PFSK-1 (cell line): ENCODE measurements at regions not wholly inside any gene's neighbourhood (a gene's known extent, or its start where the extent isn't known, plus 50 kb on each side); places are given as distances from the start of the nearest gene placed in this dataset.

ENCODE experiments used
- POLR2AphosphoS5 ChIP-seq: IDR thresholded peaks from 2 replicates; pipeline ENCODE4 v1.6.1; 2012; ENCODE audit warnings: low read depth, mild to moderate bottlenecking, control low read depth, low read length, moderate library complexity
- REST ChIP-seq, 2 experiments: IDR thresholded peaks; 2 replicates each; pipeline versions ENCODE4 v1.6.1 to v1.8.0; 2011 to 2012; ENCODE audit warnings: low read depth in 2 of 2, low read length in 2 of 2, control low read depth in 1 of 2, inconsistent platforms in 1 of 2, mild to moderate bottlenecking in 1 of 2, moderate library complexity in 1 of 2; ENCODE audit not compliant: insufficient read depth in 1 of 2
- SIN3A ChIP-seq: IDR thresholded peaks from 2 replicates; pipeline ENCODE4 v1.6.1; 2012; ENCODE audit warnings: mild to moderate bottlenecking, low read length, moderate library complexity, borderline replicate concordance; ENCODE audit not compliant: insufficient read depth
- TAF1 ChIP-seq: IDR thresholded peaks from 2 replicates; pipeline ENCODE4 v1.6.1; 2012; ENCODE audit warnings: low read length, control low read depth, borderline replicate concordance; ENCODE audit not compliant: insufficient read depth

GRCh38 chr12:88763536-88764100, 183.3 kb upstream of the KITLG start:
- TF ChIP-seq SIN3A: no peak
- TF ChIP-seq TAF1: no peak
- no peak for TF ChIP-seq REST (IDR thresholded peaks at IDR 0.05; ENCODE audit: insufficient read depth in 1 of 2, low read depth in 2 of 2, low read length in 2 of 2)
- no peak for TF ChIP-seq POLR2AphosphoS5
